Activated CD4-positive, alpha-beta T cell treated with anti-CD3 and anti-CD28 coated beads, Interleukin-2, amount 10 ng/mL, durations not matched to agents 24 days and 14 days (primary cell): ENCODE measurements at regions not wholly inside any gene's neighbourhood (a gene's known extent, or its start where the extent isn't known, plus 50 kb on each side); places are given as distances from the start of the nearest gene placed in this dataset.

Source experiments
- DNase-seq: peaks from one replicate; pipeline ENCODE4 v3.0.0; 2022
- H3K27ac Mint-ChIP-seq: one replicate; pipeline ENCODE4 v1.8.0; 2022; ENCODE audit warnings: mild to moderate bottlenecking, mixed read lengths
- H3K27me3 Mint-ChIP-seq: one replicate; pipeline ENCODE4 v1.8.0; 2022; ENCODE audit warnings: mixed read lengths
- H3K36me3 Mint-ChIP-seq: one replicate; pipeline ENCODE4 v1.8.0; 2022; ENCODE audit warnings: low read depth, mild to moderate bottlenecking, mixed read lengths
- H3K4me1 Mint-ChIP-seq: one replicate; pipeline ENCODE4 v1.8.0; 2021; ENCODE audit warnings: mixed read lengths
- H3K4me3 Mint-ChIP-seq: one replicate; pipeline ENCODE4 v1.8.0; 2022; ENCODE audit warnings: mild to moderate bottlenecking, moderate library complexity, mixed read lengths
- H3K9me3 Mint-ChIP-seq: one replicate; pipeline ENCODE4 v1.8.0; 2021; ENCODE audit warnings: mixed read lengths
- intact Hi-C: fragments of 100-400 bp; cut with micrococcal nuclease; formaldehyde crosslinking; loops from one replicate; pipeline ENCODE4 v1.15.1; 2023

GRCh38 chr5:82336226-82336958, 58.2 kb upstream of the RPS23 start:
- no peaks in the 10 kb centered on the region for H3K36me3 Mint-ChIP-seq
- H3K9me3 Mint-ChIP-seq = no peaks in the 10 kb centered on the region
- DNase-seq = no peak
- H3K4me3 Mint-ChIP-seq = no peak overlapping the region
- peaks cover 8% of the 10 kb centered on the region for H3K27me3 Mint-ChIP-seq
- H3K4me1 Mint-ChIP-seq = peaks cover 12% of the 10 kb centered on the region
- intact Hi-C loops = no loop called here
- H3K27ac Mint-ChIP-seq = no peak overlapping the region

DNA sequence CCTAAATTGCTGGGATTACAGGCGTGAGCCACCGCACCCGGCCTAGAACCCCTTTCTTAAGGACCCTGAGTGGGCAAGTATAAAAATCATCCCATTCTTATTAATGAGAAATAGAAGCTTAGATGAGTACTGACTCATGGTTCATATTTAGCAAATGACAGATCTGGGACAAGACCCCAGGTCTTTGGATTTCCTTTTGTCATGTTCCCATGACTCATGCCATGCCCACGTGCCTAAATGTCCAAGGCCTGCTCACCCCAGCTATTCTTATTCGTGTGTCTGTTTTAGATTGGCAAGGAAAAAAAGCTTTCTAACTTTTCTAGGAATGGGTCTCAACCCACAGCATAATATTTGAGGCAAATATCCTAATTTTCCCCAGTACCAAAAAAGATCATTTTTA, 57.7 kb upstream of the RPS23 start:
- Mint-ChIP-seq H3K4me1 (peaks cover 7% of the 10 kb centered on the region), H3K4me3 (no peak overlapping the region), H3K9me3 (peaks cover 2% of the 10 kb centered on the region), H3K27ac (no peak overlapping the region), H3K36me3 (no peaks in the 10 kb centered on the region), H3K27me3 (peaks cover 9% of the 10 kb centered on the region)
- intact Hi-C loops = no loop called here
- no peak for DNase-seq

GRCh38 chr5:82334856-82335255, 56.7 kb upstream of the RPS23 start:
- Mint-ChIP-seq H3K27ac (no peak overlapping the region), H3K36me3 (no peaks in the 10 kb centered on the region), H3K9me3 (peaks cover 7% of the 10 kb centered on the region), H3K27me3 (peaks cover 13% of the 10 kb centered on the region), H3K4me3 (no peak overlapping the region), H3K4me1 (no peaks in the 10 kb centered on the region)
- no peak for DNase-seq
- intact Hi-C loops = no loop called here

DNA sequence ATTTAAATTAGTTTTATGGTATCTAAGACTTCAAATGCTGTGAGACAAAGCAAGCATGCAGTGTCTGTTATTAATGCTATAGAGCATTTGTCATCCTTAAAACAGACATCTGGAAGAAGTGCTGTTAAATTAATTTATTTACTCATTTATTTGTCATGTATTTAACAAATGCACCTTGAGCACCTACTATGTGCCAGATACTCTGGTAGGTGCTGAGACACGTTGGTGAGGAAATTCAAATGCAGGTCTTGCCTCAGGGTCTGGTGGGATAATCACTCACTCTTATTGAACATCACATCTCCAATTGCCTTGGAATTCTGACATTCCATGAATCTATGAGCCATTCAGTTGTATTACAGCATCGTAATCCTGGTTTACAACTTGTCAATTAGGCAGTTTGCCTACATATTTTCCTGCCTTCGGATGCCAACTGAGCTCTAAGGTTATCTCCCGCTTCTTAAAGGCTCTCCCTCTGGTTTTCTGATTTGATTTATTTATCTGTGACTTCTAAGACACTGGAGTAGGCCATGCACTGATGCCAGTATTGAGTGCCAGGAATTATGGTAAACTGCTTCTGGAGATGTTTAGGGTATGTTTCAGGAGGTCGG, 56.0 kb upstream of the RPS23 start:
- Mint-ChIP-seq H3K27me3 (peaks cover 13% of the 10 kb centered on the region), H3K4me1 (no peaks in the 10 kb centered on the region), H3K27ac (no peak overlapping the region), H3K4me3 (no peak overlapping the region), H3K9me3 (peaks cover 7% of the 10 kb centered on the region), H3K36me3 (no peaks in the 10 kb centered on the region)
- DNase-seq = no peak
- intact Hi-C loops = no loop called here

- Mint-ChIP-seq H3K27me3 (peaks cover 13% of the 10 kb centered on the region), H3K36me3 (no peaks in the 10 kb centered on the region), H3K9me3 (peaks cover 15% of the 10 kb centered on the region), H3K4me3 (no peak overlapping the region), H3K4me1 (no peaks in the 10 kb centered on the region), H3K27ac (no peak overlapping the region)
- DNase-seq = no peak
- intact Hi-C loops = no loop called here
Observed at GRCh38 chr5:82332886-82333615, 54.9 kb upstream of the RPS23 start.

DNA sequence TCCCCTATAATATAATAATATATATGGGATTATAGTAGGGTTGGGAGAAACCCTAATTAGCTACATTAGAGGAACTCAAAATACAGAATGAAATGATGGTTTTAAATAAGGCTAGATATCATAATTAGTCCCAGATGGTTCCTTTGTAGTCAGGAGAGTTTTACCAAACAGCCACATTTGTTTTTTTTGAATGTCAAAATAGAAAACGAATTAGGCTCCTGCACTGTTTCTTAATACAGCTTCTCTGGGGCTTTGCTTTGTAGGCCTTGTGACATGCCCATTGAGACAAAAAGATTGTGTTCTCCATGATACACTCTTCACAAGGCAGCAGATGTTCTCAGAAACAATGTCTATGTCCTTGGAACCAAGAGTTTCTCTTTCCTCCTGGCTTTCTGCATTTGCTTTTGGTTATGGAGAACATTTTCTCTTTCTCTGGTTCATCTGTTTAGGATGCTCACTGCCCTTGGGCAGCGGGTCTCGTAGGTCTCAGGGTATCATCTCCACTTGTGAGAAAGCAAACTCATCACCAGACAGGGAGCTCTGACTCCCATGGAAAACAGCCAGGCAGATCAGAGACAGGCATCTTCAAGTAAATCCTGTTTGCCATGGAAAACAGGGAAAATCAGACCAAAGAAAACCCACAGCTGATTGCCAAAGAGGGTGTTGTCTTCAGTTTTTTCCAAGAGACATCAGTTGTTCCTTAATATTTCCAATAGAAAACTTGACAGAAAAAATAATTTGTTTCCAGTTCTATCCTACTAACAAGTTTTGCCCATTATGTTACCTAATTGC, 54.1 kb upstream of the RPS23 start:
- no peak for DNase-seq
- intact Hi-C loops = no loop called here
- Mint-ChIP-seq H3K4me3 (no peak overlapping the region), H3K27me3 (peaks cover 13% of the 10 kb centered on the region), H3K4me1 (no peaks in the 10 kb centered on the region), H3K9me3 (peaks cover 15% of the 10 kb centered on the region), H3K36me3 (no peaks in the 10 kb centered on the region), H3K27ac (no peak overlapping the region)

DNA sequence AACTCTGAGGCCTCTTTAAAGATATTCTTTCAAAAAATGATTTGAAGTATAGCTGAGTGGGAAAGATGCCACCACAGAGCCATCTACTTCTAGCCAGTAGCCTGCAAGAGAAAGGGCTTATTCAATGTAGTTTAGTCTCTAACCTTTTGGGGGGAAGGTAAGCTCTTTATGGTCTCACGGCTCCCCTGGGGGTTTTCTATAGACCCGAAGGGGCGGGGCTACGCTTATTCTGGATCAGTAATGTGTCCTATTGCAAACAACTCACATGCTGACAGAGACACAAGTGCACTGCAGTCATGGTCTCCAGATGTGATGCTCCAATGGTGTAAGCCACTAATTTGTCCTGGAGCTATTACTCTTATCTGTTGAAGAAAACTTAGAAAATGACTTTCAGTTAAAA, 53.4 kb upstream of the RPS23 start:
- intact Hi-C loops = no loop called here
- H3K27me3 Mint-ChIP-seq = peaks cover 10% of the 10 kb centered on the region
- H3K27ac Mint-ChIP-seq = no peak overlapping the region
- DNase-seq = no peak
- no peaks in the 10 kb centered on the region for H3K36me3 Mint-ChIP-seq
- no peaks in the 10 kb centered on the region for H3K4me1 Mint-ChIP-seq
- peaks cover 15% of the 10 kb centered on the region for H3K9me3 Mint-ChIP-seq
- no peak overlapping the region for H3K4me3 Mint-ChIP-seq

GRCh38 chr5:82330530-82331270, 52.5 kb upstream of the RPS23 start:
- Mint-ChIP-seq H3K9me3 (peaks cover 15% of the 10 kb centered on the region), H3K36me3 (no peaks in the 10 kb centered on the region), H3K4me3 (no peak overlapping the region), H3K27me3 (peaks cover 10% of the 10 kb centered on the region), H3K27ac (no peak overlapping the region), H3K4me1 (no peaks in the 10 kb centered on the region)
- no peak for DNase-seq
- intact Hi-C loops = no loop called here

DNA sequence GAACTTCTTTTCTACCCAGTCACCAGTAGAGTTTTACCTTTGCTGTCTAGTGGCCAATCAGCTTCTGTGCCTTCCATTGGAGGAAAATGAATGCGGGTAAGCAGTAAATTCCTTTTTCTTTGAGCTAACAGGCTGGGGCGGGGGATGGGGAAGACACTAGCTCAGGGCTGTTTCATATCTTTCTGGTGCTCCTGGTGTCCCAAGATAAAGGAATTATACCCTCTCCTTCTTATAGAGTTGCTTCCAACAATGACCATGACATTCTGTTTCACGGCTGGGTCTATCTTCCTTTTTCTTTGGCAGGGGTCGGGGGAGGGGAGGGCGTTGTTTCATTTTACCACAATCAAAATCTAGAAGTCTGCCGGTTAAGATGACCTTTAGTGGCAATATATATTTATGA, 51.2 kb upstream of the RPS23 start:
- H3K9me3 Mint-ChIP-seq = peaks cover 15% of the 10 kb centered on the region
- H3K4me3 Mint-ChIP-seq = no peak overlapping the region
- H3K27me3 Mint-ChIP-seq = peaks cover 12% of the 10 kb centered on the region
- H3K27ac Mint-ChIP-seq = no peak overlapping the region
- H3K36me3 Mint-ChIP-seq = no peaks in the 10 kb centered on the region
- intact Hi-C loops = no loop called here
- no peak for DNase-seq
- no peaks in the 10 kb centered on the region for H3K4me1 Mint-ChIP-seq
